ENCODE measurements at regions not wholly inside any gene's neighbourhood (a gene's known extent, or its start where the extent isn't known, plus 50 kb on each side); places are given as distances from the start of the nearest gene placed in this dataset.

- no peak for TF ChIP-seq E2F8 (IDR thresholded peaks at IDR 0.05; ENCODE audit: low read depth, partially characterized antibody)
Measured at GRCh38 chr4:131347816-131348215, 1801.3 kb upstream of the PCDH10 start (continued).

GRCh38 chr4:131348263-131348662 lies 1800.8 kb upstream of the PCDH10 start:
- ChIA-PET SMC1A (ENCODE audit: uncharacterized antibody, unreplicated experiment) (interaction anchor here (0.6 to 1.3 kb wide), 4 partner anchors 12 to 132 kb away, joined by 3 to 5 read pairs (median 3); no protein-coding TSS in a partner anchor), POLR2A (no interaction called here), RAD21 (ENCODE audit: unreplicated experiment) (interaction anchor here (1.1 to 1.2 kb wide), 2 partner anchors 9 to 39 kb away, joined by 3 to 4 read pairs; no protein-coding TSS in a partner anchor), CTCF (interaction anchor here (0.9 to 1.2 kb wide), 3 partner anchors 10 to 79 kb away, joined by 3 to 6 read pairs (median 3); no protein-coding TSS in a partner anchor)
- intact Hi-C loops (cut with micrococcal nuclease; ENCODE audit: unreplicated experiment), result no loop called here
- Histone ChIP-seq H3K27me3 (replicated peaks in 1 of 2; ENCODE audit: control insufficient read depth in 2 of 2, insufficient read depth in 2 of 2, low read length in 1 of 2) (no peaks in the 10 kb centered on the region), H3K4me3 (0 out of 2 replicates have a peak overlapping the region, but pooled peaks have one; percentile 19), H4K20me1 (ENCODE audit: control insufficient read depth, insufficient read depth) (no peaks in the 10 kb centered on the region), H3K4me1 (ENCODE audit: control insufficient read depth, insufficient read depth, low read length) (no peaks in the 10 kb centered on the region), H3K9ac (ENCODE audit: control insufficient read depth, insufficient read depth, low read length) (no peak overlapping the region), H2AFZ (ENCODE audit: control insufficient read depth, low read depth, low read length) (no peak overlapping the region), H3K79me2 (ENCODE audit: control insufficient read depth, insufficient read depth, low read length) (no peaks in the 10 kb centered on the region), H3K9me3 (replicated peaks; ENCODE audit: control insufficient read depth, insufficient read depth, low read length) (no peaks in the 10 kb centered on the region), H3K4me2 (ENCODE audit: control insufficient read depth, insufficient read depth) (no peak overlapping the region), H3K27ac (ENCODE audit: control insufficient read depth, insufficient read depth) (peak overlapping the region; percentile 42; the same call in 1 of the 2 replicates), H3K36me3 (ENCODE audit: control insufficient read depth in 2 of 2, insufficient read depth in 2 of 2, low read length in 1 of 2) (no peaks in the 10 kb centered on the region)
- DNase-seq (ENCODE audit: low read depth, low spot score) (peak; percentile 54), ATAC-seq (peak; percentile 98), FAIRE-seq (peak; percentile 79)
- peak; percentile 33; the same call in 1 of the 2 replicates for TF ChIP-seq RUNX3 (IDR thresholded peaks at IDR 0.05; ENCODE audit: low read length)
- 0 out of 2 replicates have a peak, but pooled peaks have one; percentile 51 for TF ChIP-seq NFYB (IDR thresholded peaks at IDR 0.05; ENCODE audit: insufficient read depth, low read depth, low read length)
- TF ChIP-seq EP300 (IDR thresholded peaks at IDR 0.05; ENCODE audit: borderline replicate concordance in 1 of 2, control insufficient read depth in 1 of 2, low read depth in 2 of 2, low read length in 2 of 2), result 0 out of 4 replicates have a peak, but pooled peaks of 1 of the 2 experiments have one; percentile 11
- no peak for TF ChIP-seq USF1 (IDR thresholded peaks at IDR 0.05; ENCODE audit: borderline replicate concordance, extremely low read length, insufficient read depth, low read depth, low read length)
- peak; percentile 57; the same call in 1 of the 2 replicates for TF ChIP-seq TAF1 (IDR thresholded peaks at IDR 0.05; ENCODE audit: borderline replicate concordance, low read depth, low read length)
- TF ChIP-seq IRF4 (IDR thresholded peaks at IDR 0.05; ENCODE audit: low read depth, low read length), result 0 out of 2 replicates have a peak, but pooled peaks have one; percentile 40
- no peak for TF ChIP-seq PML (IDR thresholded peaks at IDR 0.05; ENCODE audit: low read length)
- peak; percentile 34; the same call in 1 of the 2 replicates for TF ChIP-seq JUNB (IDR thresholded peaks at IDR 0.05)
- peak; percentile 19 for TF ChIP-seq SKIL (IDR thresholded peaks at IDR 0.05; ENCODE audit: low read depth, poor library complexity, severe bottlenecking)
- 0 out of 2 replicates have a peak, but pooled peaks have one; percentile 4 for TF ChIP-seq MEF2A (IDR thresholded peaks at IDR 0.05; ENCODE audit: insufficient read depth, low read depth, low read length)
- 3% methylated on average over 2 of the region's 2 CpGs for WGBS (ENCODE audit: insufficient coverage, insufficient replicate concordance, low lambda C conversion rate, missing lambda C conversion rate)
- in situ Hi-C loops (cut with MboI), result no loop called here
- BruUV-seq (replicated peaks), result no TSS peak

All from GM12878 (cell line).